NCI-H2107 treated with DMSO at 0.1 percent for 48 hours (cell line): ENCODE measurements at regions not wholly inside any gene's neighbourhood (a gene's known extent, or its start where the extent isn't known, plus 50 kb on each side); places are given as distances from the start of the nearest gene placed in this dataset.
"Not testable (repeated sequence)": the region's sequence is repeated elsewhere in the genome, so short reads cannot be mapped to it uniquely, and the experiment has no call there.

ENCODE experiments used
- DNase-seq: peaks from one replicate; lab custom pipeline; 2025; ENCODE audit not compliant: unreplicated experiment; lab: John Stamatoyannopoulos, UW

DNA sequence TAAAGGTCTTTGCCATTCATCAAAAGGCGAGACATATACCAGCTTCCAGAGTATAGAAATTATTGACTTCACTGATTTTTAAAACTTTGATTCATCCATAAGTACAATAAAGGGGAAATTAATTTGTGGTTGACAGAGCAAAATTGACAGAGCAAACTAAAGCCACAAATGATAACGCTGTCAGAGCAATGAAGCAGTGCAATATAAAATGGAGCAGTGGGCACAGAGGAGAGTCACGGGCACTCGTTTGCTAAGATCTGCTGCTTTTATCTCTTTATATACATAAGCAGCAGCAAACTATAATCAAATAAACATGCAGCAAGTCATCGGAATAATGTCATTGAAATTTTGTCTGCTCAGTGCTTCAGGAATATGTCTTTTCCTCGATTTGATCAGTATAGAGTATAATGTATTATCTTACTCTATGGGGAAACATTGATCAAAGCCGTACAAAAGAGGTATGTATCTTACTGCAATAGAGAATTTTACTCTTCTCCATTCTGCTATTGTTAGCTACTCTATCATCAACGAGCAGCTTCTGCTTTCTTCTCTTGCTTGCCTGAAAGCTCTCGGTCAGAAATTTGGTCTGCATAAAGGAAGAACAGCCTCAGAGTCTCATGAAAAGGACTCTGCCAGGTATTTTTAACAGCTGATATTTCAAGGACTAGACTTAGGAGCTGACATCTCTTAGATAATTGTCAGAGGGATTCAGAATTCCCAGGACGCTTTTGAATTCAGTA, 546.0 kb upstream of the ARID1B start:
- DNase-seq, result no peak

DNA sequence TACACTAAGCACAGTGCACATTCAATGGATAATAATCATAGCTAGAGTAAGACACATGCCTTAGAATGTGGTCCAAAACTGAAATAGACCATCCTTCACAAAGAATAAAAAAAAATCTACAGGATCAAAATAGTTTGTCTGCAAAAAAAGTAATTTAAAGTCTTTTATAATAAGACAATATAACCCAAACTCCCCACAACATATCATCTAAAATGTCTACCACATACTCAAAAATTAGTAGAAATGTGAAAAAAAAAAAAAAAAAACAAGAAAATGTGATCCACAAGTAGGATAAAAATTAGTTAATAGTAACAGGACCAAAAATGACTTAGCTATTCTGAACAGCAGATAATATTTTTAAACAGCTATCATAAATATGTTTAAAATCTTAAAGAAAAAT, 557.2 kb upstream of the ARID1B start:
- no peak for DNase-seq

DNA sequence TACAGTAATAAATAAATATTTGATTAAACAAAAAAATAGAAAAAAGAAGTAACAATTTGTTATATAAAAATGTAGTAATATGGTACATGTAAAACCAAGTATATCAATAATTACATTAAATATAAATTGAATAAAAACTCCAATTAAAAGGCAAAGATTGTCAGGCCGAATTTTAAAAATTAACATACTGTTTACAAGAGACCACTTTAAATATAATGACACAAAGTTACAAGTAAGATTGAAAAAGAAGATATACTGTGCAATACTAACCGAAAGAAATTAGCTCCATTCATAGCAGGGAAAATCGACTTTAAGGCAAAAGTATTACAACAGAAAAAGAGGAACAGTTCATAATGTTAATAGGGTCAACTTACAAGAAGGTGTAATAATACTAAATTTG, 571.5 kb upstream of the ARID1B start:
- no peak for DNase-seq

DNA sequence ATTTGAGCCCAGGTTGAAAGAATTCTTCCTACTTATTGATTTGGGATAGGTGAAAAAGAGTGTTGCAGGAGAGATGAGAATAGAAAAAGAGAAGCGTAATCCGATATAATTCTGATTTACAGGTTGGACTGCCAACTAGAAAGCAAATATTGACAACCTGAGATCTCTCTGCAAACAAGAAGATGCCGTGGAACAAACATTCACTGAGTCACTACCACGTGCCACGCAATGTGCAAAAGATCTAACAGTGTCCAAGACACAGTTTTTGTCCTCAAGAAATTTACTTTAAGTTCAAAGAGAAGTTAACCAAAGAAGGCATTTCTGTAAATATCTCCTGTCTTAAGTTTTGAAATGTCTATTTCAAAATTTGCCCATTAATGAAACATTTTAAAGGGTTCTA, 578.0 kb upstream of the ARID1B start:
- no peak for DNase-seq

DNA sequence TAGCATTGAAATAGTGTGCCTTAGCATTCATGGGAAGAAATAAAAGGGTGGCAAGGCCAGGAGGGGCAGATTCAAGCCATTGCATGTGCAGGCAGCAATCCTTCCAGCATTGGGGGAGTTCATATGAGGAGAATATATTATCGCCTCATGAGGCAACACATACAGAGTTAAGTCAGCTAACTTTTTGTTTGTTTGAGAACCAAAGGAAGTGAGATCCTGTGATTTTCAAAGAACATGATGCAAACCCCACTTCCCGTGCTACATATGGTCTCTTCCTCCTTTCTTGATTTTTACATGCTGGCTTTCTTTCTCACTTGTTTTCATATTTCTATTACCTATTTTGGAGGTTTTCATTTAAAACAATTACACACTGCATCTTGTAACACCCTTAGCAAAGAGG, 579.7 kb upstream of the ARID1B start:
- DNase-seq, result no peak

DNA sequence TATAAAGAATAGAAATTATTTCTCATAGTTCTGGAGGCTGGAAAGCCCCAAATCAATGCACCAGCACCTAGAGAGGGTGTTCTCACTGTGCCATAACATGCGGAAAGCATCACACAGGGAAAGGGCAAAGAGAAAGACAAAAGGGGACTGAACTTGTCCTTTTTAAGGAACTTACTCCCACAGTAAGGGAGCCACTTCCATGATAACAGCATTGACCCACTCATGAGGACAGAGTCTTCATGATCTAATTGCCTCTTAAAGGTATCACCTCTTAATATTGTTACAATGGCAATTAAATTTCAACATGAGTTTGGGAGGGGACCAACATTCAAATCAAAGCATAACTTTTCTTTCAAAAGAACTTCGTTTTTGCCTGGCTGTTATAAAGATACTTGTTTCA, 582.2 kb upstream of the ARID1B start:
- DNase-seq, result no peak

DNA sequence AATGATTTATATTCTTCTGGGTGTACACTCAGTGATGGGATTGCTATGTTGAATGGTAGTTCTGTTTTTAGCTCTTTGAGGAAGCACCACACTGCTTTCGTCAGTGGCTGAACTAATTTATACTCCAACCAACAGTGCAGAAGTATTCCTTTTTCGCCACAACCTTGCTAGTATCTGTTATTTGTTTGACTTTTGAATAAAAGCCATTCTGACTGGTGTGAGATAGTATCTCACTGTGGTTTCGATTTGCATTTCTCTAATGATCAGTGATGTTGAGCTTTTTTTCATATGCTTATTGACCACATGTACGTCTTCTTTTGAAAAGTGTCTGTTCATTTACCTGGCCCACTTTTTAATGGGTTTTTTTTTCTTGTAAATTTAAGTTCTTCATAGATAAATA, 583.8 kb upstream of the ARID1B start:
- DNase-seq, result no peak

DNA sequence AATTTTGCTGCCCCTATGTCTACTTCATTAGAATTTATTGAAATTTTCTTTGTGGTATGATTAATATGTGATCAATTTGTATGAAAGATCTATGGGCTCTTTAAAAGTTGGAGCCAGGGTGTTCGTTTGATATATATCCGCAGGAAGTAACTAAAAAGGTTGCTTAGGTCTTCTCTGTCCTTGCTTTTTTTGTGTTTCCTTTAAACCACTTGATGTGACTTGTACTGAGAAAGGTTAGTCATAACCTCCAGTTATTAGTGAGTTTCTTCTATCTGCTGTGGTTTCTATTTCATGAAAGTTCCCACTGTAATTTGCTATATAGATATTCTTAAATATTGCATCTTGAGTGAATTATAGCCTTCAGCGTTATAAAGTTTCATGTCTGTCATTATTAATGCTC, 585.3 kb upstream of the ARID1B start:
- DNase-seq, result no peak

DNA sequence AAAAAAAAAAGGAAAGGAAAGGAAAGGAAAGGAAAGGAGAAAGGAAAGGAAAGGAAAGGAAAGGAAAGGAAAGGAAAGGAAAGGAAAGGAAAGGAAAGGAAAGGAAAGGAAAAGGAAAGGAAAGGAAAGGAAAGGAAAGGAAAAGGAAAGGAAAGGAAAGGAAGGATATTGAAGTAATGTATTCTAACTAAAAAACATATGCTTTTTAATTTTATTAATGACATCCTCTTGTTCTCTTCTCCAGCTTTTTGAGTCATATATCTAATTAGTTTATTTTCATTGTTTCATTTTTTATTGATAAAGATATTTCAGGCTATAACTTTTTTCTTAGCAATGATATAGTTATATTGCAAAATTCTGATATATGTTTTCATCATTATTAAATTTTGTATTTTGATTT, 585.8 kb upstream of the ARID1B start:
- not testable (repeated sequence) for DNase-seq

DNA sequence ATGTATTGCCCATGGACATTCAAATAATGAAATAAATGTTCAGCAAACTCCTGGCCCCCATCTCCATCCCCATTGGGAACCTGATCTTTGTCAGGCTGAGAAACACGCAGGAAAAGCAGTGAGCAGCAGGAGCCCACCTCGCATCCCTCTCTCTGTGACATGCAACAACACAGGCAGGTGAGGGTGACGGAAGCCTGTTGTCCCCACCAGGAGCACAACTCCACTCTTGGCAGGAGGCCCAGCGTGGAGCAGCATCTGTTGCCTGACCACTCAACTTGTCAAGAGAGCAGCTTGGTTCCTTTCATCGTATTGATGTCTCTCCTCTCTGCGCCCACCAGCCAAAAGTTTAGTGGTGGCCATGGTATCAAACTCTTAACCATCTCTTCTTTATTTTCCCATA, 586.9 kb upstream of the ARID1B start:
- DNase-seq, result peak; percentile 46

DNA sequence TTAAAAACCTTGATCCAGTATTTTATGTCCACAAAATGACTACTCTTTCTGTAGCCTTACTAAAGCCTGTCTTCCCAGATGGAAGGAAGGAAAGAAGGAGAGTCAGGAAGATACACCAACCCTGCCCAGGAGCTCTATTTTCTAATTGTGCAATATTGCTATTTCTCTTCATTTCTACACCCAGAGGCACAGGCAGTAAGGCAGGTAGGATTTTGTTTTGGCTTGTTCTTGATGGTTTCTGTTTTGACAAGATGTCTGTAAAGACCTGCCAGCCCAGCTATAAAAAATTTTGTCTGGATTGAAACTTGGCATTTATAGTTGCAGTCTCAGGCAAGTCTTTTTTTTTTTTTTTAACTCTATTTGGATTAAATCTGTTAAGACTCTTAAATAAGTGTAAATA, 587.5 kb upstream of the ARID1B start:
- no peak for DNase-seq

DNA sequence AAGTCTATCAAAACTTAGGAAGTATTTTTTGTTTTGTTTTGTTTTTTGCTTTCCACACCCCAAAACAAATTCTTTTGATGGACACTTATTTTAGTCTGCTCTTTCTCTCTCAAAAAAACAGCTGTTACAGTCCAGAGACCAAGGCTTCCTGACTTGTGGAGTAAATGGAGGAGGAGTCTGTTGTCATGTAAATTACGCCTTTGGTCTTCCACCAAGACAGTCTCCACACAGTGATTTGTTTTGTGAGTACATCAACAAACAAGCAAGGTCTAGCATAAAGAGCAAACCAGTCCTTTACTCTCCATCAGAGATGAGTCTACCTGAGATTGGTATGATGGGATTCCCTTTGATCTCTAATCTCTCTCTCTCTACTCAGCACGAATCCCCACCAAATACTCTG, 588.0 kb upstream of the ARID1B start:
- no peak for DNase-seq

DNA sequence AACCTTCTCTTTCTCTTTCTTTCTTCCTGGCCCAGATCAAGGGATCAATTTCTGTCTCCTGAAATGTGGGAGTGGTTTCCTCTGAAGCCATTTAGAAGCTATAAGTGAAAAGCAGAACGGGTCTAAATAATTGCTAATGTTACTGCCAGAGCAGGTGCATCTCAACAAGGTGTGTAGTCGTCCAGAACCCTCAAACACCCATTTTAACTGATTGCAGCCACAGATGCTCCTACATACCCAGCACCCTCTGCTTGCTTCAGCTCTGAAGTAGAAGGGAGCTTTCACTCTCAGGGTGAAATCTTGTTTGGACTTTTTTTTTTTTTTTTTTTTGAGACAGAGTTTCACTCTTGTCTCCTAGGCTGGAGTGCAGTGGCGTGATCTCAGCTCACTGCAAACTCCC, 592.1 kb upstream of the ARID1B start:
- DNase-seq, result peak; percentile 93

DNA sequence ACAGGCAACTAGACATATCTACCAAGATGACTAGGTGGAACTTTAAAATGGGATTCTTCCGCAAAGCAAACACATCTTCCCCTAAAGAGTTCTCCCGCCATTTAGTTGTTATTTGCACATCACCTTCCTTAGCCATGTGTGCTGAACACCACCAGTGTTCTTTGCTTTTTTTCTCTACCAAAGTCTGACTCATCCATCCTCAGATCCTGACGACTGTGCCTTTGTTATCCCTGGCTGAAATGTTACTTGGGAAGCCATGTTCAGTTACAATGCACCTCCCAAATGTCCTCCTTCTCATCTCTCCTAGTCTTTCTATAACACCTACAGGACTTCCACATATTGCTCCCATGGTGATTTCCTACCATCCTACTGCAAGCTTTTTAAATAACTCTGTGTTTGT, 593.5 kb upstream of the ARID1B start:
- DNase-seq, result no peak

DNA sequence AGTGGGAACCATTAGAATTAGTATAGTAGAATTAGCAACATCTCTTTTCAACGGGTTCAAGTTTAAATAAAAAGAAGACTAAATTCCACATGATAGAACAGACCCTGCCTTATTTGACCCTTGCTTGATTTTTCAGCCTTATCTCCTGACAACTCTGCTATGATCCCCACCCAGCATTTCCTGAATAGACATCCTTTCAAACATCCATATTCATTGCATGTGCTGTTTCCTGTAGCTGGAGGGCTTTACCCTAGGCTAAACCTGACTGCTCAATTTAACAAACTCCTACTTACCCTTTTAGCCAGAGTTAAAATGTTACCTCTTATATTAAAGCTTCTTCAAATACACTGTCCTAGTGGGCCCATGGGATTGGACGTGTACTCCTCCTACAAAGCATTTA, 594.8 kb upstream of the ARID1B start:
- DNase-seq, result no peak

DNA sequence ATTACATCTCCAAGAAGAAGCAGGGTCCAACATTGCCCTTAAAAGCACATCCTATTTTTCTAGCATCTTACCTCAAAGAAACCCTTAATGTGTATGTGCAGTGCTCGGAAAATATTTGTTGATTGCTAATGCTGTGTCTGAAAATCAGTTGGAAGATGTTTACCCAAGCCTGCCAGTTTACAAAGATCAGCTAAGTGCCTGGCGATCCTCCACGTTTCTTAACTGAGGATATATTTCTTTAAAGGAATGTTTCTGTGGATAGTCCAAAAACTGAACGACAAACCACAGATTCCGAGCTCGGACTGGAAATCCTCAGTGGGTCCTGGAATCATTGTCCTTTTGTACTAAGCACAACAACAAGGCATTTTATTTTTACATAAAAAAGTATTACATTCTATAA, 595.7 kb upstream of the ARID1B start:
- no peak for DNase-seq

DNA sequence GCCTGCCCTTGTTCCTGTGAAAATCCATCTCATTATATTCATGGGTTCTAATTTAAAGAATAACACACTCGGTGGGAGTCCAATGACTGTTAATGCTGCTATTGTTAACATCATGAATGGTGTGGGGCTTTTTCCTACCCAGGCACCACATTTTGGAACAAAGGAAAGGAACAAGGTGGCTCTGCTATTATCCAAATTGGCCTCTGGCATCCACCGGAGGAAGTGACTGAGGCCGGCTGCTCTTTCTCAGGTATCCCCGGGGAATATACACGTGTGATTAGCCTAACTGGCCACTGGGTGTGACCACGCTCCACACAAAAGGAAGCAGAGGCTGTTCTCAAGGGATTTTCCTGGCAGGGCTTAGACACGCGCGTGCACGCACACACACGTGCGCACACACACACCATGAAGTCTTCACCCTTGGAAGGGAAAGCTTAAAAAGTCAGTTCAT, 601.2 kb upstream of the ARID1B start:
- peak; percentile 85 for DNase-seq

DNA sequence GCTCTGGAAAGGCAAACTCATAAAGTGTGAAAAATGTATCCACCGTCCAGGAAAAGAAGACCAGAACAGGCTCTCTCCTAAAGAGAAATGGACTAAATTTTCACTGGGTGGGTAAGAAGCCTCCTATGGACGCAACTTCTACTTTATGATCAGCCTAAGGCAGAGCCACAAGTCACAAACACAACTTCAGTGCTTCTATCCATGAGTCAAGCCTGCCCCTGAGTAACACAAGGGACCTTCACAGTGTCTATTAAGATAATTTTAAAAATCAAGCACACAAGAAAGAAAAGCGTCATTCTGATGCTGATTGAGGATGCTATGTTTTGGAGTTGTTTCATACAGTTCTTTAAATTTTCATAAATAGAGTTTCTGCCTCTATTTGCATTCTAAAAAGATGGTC, 601.7 kb upstream of the ARID1B start:
- DNase-seq, result no peak

DNA sequence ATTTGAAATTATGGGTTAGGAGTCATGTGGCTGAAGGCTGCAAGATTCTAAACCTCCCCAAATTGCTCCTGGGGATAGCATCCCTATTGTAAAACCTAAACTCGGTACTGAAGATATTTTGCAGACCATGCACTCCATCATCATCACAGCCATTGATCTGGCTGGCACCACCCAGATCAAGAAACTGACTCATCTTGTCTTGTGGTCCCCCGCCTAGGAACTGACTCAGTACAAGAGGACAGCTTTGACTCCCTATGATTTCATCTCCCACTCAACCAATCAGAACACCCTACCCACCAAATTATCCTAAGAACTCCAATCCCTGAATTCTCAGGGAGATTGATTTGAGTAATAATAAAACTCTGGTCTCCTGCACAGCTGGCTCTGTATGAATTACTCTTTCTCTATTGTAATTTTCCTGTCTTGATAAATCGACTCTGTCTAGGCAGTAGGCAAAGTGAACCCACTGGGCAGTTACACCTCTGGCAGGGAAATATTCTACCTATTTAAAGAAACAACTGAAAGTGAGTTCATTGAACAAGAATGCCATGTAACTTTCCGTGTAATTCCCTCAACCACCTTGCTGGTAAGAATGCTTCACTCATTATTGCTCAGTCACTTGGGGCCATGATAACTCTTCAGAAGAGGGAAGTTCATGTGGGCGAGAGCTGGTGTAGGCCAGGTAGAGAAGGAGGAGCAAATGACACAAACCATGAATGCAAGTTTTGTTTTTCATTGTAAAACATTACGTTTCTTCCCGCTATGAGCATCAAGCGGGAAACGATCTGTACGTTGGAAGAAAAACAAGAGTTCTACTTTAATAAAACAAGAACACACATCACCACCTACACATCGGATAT, 602.9 kb upstream of the ARID1B start:
- DNase-seq, result no peak

DNA sequence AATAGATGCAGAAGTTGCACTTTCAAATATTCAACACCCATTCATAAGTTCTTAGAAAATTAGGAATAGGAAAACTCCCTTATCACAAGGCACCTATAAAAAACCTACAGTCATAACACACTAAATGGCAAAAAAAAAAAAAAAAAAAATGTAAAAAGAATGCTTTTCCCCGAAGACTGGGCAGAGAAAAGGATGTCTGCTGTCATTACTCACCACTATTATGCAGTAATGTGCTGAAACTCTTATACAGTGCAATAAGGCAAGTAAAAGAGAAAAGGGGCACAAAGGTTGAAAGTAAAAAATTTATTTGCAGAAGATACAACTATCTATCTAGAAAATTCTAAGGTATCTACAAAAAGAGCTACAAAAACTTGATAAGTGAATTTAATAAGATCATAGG, 607.8 kb upstream of the ARID1B start:
- no peak for DNase-seq

DNA sequence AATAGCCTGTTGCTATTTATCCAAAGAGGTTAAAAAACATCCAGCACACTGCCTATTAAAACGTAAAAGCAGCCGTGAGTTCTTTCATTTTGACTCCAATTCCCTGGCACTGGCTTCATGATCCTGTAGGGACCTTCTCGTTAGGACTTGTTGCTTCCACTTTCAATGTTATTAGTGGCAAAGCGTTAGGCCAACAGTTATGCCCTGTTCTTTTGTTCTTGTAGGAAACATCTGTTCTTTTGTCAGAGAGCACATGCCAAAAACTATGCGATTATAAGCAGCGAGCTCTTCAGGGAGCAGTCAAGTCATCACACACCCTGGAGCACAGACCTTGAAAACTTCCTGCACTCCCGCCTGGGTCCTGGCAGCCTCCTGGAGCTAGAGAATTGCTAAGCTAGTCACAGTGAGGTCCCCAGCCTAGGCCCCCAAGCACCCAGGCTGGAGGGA, 609.5 kb upstream of the ARID1B start:
- DNase-seq, result no peak

DNA sequence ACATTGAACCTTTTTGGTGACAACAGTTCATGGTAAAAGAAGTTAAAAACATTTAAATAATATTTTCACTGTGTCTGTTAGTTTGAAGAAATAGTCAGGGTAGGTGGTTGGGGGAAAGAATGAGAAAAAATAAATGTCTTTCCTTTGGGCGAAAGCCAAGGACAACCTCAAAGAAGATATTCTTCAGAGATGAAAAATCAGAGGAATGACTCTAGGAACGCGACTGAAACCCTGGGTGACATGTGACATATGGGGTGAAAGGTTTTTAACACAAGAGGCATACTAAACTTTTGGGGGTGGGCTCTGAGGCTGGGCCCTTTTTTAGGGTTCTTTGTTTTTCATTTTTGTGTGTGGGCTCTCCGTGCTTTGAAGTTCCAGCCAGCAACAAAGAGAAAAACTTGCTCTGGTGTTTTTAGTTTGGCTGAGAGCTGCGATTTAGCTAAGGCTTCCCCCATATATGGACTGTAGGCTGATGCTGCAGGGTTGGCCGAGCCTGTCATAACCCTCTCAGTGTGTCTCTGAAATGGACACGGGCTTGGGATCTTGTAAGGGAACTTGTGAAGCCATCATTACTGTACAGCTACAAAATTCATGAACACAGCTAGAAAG, 610.1 kb upstream of the ARID1B start:
- DNase-seq, result no peak
